ENCODE measurements at regions not wholly inside any gene's neighbourhood (a gene's known extent, or its start where the extent isn't known, plus 50 kb on each side); places are given as distances from the start of the nearest gene placed in this dataset.

DNA sequence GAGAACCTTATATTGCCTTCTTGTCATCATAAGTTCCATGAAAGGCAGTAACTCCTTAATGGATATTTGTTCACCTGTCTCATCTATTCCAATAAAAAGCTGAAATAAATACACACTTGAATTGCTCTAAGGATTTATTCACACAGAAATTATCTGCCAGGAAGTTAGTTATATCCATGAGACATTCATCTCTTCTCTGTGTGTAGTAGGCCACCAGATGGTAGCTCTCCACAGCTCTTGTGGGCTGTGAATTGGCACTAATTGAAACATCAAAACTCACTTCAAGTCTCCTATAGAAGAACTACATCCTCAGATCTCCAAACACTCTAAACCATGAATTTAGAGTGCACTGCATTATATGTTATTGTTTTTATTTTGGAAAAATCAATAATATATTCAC lies 189.6 kb downstream of the DSC3 start (continued):
- no peak for TF ChIP-seq PHF8 (conservative IDR thresholded peaks at IDR 0.05; ENCODE audit: low read depth, low read length)
- TF ChIP-seq TEAD4 (IDR thresholded peaks at IDR 0.05; ENCODE audit: low read depth, low read length): no peak
- TF ChIP-seq CBX8 (IDR thresholded peaks at IDR 0.05; ENCODE audit: borderline replicate concordance, low read depth, low read length): no peak
- TF ChIP-seq HDAC6 (IDR thresholded peaks at IDR 0.05; ENCODE audit: low read depth, low read length): no peak
- no peak for TF ChIP-seq MAFK (IDR thresholded peaks at IDR 0.05; ENCODE audit: low read depth, low read length)
